HepG2 (cell line): ENCODE measurements at regions not wholly inside any gene's neighbourhood (a gene's known extent, or its start where the extent isn't known, plus 50 kb on each side); places are given as distances from the start of the nearest gene placed in this dataset.

Experiments
- ATAC-seq: fragments of 200-7000 bp; cut with Tn5 transposase; 3 replicates; pipeline ENCODE4 v1.9.1; 2020; ENCODE audit warnings: mild to moderate bottlenecking, moderate library complexity
- BruUV-seq: library from RNA; stranded (reverse); fragments of 400-500 nt; replicated peaks from 2 replicates; lab custom pipeline; 2021; lab: Mats Ljungman, UMichigan
- CTCF ChIA-PET: fragments of 300-600 bp; formaldehyde crosslinking; extraction: SDS; loops from one replicate; lab custom pipeline; 2021; ENCODE audit warnings: low total read pairs, inconsistent platforms, low intra/inter-chr PET ratio; lab: Yijun Ruan, JAX
- POLR2A ChIA-PET: fragments of 350-600 bp; sonication (Branson Sonifier 250); formaldehyde crosslinking; loops from one replicate; lab custom pipeline; 2020; ENCODE audit warnings: antibody characterized with exemption, inconsistent platforms; lab: Yijun Ruan, JAX
- DNase-seq: peaks from one replicate; pipeline ENCODE4 v3.0.0-alpha.2; 2015; ENCODE audit warnings: low spot score
- FAIRE-seq: peaks from 3 replicates; lab custom pipeline; 2011; peaks lifted over from hg19 to GRCh38; lab: Jason Lieb, UNC
- H2AFZ ChIP-seq: one replicate; pipeline ENCODE4 v1.6.1; 2011; ENCODE audit warnings: low read length, inconsistent platforms
- H3K27ac ChIP-seq: fragments of 300-600 bp; 3 replicates; pipeline ENCODE4 v1.8.0; 2011; ENCODE audit warnings: mixed run types, mild to moderate bottlenecking, mixed read lengths, low read length, inconsistent platforms; ENCODE audit not compliant: insufficient read depth; ENCODE audit errors: extremely low read length
- H3K27me3 ChIP-seq, 2 experiments: fragments of 200-600 bp in 1 of 2; 2 replicates in 1 of 2; 3 replicates in 1 of 2; pipeline versions ENCODE4 v1.6.0 to v1.8.0; 2011; ENCODE audit warnings: low read length in 2 of 2, mild to moderate bottlenecking in 2 of 2, moderate library complexity in 2 of 2, inconsistent platforms in 1 of 2; ENCODE audit not compliant: insufficient read depth in 2 of 2, control insufficient read depth in 1 of 2
- H3K36me3 ChIP-seq, 2 experiments: fragments of 200-600 bp in 1 of 2; replicated peaks in 1 of 2; 2 replicates in 1 of 2; 3 replicates in 1 of 2; pipeline versions ENCODE4 v1.5.1 to v1.8.0; 2011; ENCODE audit warnings: low read length in 2 of 2, inconsistent platforms in 1 of 2; ENCODE audit not compliant: insufficient read depth in 2 of 2, control insufficient read depth in 1 of 2
- H3K4me1 ChIP-seq: 2 replicates; pipeline ENCODE4 v1.5.1; 2012; ENCODE audit warnings: low read length, inconsistent platforms; ENCODE audit not compliant: insufficient read depth
- H3K4me2 ChIP-seq: 2 replicates; pipeline ENCODE4 v1.6.0; 2011; ENCODE audit warnings: low read depth, low read length, inconsistent platforms
- H3K4me3 ChIP-seq, 3 experiments: fragments of 200-600 bp in 1 of 3; sonication (generic), shearing (Covaris generic) in 1 of 3; replicated peaks in 1 of 3; 2 replicates each; pipeline ENCODE4 v1.5.1; 2011 to 2016; ENCODE audit warnings: low read length in 3 of 3, inconsistent platforms in 2 of 3, low read depth in 2 of 3, mild to moderate bottlenecking in 2 of 3, control low read depth in 1 of 3, mixed read lengths in 1 of 3; ENCODE audit not compliant: insufficient read depth in 1 of 3
- H3K79me2 ChIP-seq: one replicate; pipeline ENCODE4 v1.6.1; 2011; ENCODE audit warnings: low read length, inconsistent platforms; ENCODE audit not compliant: insufficient read depth
- H3K9ac ChIP-seq: 2 replicates; pipeline ENCODE4 v1.6.0; 2011; ENCODE audit warnings: mild to moderate bottlenecking, low read depth, low read length, inconsistent platforms; ENCODE audit not compliant: insufficient read depth
- H3K9me3 ChIP-seq: 2 replicates; pipeline ENCODE4 v1.5.1; 2012; ENCODE audit warnings: mild to moderate bottlenecking, low read length
- H4K20me1 ChIP-seq: 2 replicates; pipeline ENCODE4 v1.6.0; 2011; ENCODE audit warnings: inconsistent platforms, mild to moderate bottlenecking, low read length, moderate library complexity; ENCODE audit not compliant: insufficient read depth
- ARNT2 ChIP-seq: sonication (generic); formaldehyde crosslinking; IDR thresholded peaks from 2 replicates; pipeline ENCODE4 v1.8.0; 2022; ENCODE audit warnings: mild to moderate bottlenecking, low read depth, missing genetic modification reagents, moderate library complexity
- GLMP ChIP-seq: sonication (generic); formaldehyde crosslinking; IDR thresholded peaks from 2 replicates; pipeline ENCODE4 v1.9.0; 2021; ENCODE audit warnings: missing genetic modification reagents, mild to moderate bottlenecking, borderline replicate concordance
- KAT7 ChIP-seq: IDR thresholded peaks from 2 replicates; pipeline ENCODE4 v1.6.1; 2018; ENCODE audit warnings: borderline replicate concordance, missing compliant biosample characterization
- SMYD3 ChIP-seq: sonication (generic); formaldehyde crosslinking; IDR thresholded peaks from 2 replicates; pipeline ENCODE4 v1.8.1; 2023; ENCODE audit warnings: mild to moderate bottlenecking, missing genetic modification reagents
- SNAPC5 ChIP-seq: sonication (generic); formaldehyde crosslinking; IDR thresholded peaks from 2 replicates; pipeline ENCODE4 v1.8.1; 2023; ENCODE audit warnings: mild to moderate bottlenecking, missing genetic modification reagents, borderline replicate concordance
- SP140L ChIP-seq: sonication (generic); formaldehyde crosslinking; IDR thresholded peaks from 2 replicates; pipeline ENCODE4 v1.4.0; 2020; ENCODE audit warnings: missing genetic modification reagents, borderline replicate concordance
- ZBTB43 ChIP-seq: sonication (generic); formaldehyde crosslinking; conservative IDR thresholded peaks from 2 replicates; pipeline ENCODE4 v1.4.0; 2020; ENCODE audit warnings: missing genetic modification reagents
- ZFP41 ChIP-seq: sonication (generic); formaldehyde crosslinking; IDR thresholded peaks from 2 replicates; pipeline ENCODE4 v1.4.0; 2020; ENCODE audit warnings: mild to moderate bottlenecking, missing genetic modification reagents, borderline replicate concordance
- ZNF282 ChIP-seq: fragments of 450-650 bp; IDR thresholded peaks from 2 replicates; pipeline ENCODE4 v1.6.1; 2018; ENCODE audit not compliant: partially characterized antibody
- ZNF350 ChIP-seq: sonication (generic); formaldehyde crosslinking; IDR thresholded peaks from 2 replicates; pipeline ENCODE4 v1.4.0; 2020; ENCODE audit warnings: mild to moderate bottlenecking, low read depth, missing genetic modification reagents, borderline replicate concordance
- ZNF496 ChIP-seq: sonication (generic); formaldehyde crosslinking; IDR thresholded peaks from 2 replicates; pipeline ENCODE4 v1.8.1; 2023; ENCODE audit warnings: mild to moderate bottlenecking, moderate library complexity, missing genetic modification reagents; ENCODE audit not compliant: insufficient replicate concordance
- WGBS: methylation state at CpG from one replicate; pipeline ENCODE4 v1.1.6; 2017; ENCODE audit warnings: low lambda C conversion rate; 5-methylcytosine and 5-hydroxymethylcytosine counted together
- in situ Hi-C: cut with HindIII; loops from 2 replicates; pipeline ENCODE4 v1.10.0; 2017; ENCODE audit warnings: low pct_unique_long_range_greater_than_20kb; ENCODE audit not compliant: extremely low pct_ligation_motif_present
- intact Hi-C: fragments of 100-400 bp; cut with micrococcal nuclease; formaldehyde crosslinking; loops from one replicate; pipeline ENCODE4 v1.10.0; 2022; ENCODE audit not compliant: unreplicated experiment
- TF ChIP-seq, protein P1 (sequence below): sonication (generic); formaldehyde crosslinking; IDR thresholded peaks from 2 replicates; pipeline ENCODE4 v1.5.0; 2020; ENCODE audit warnings: missing genetic modification reagents
- TF ChIP-seq, protein P2 (sequence below): sonication (generic); formaldehyde crosslinking; IDR thresholded peaks from 2 replicates; pipeline ENCODE4 v1.5.0; 2020; ENCODE audit warnings: mild to moderate bottlenecking, missing genetic modification reagents
- TF ChIP-seq, protein P3 (sequence below): sonication (generic); formaldehyde crosslinking; IDR thresholded peaks from 2 replicates; pipeline ENCODE4 v1.4.0; 2020; ENCODE audit warnings: missing genetic modification reagents, borderline replicate concordance

DNA sequence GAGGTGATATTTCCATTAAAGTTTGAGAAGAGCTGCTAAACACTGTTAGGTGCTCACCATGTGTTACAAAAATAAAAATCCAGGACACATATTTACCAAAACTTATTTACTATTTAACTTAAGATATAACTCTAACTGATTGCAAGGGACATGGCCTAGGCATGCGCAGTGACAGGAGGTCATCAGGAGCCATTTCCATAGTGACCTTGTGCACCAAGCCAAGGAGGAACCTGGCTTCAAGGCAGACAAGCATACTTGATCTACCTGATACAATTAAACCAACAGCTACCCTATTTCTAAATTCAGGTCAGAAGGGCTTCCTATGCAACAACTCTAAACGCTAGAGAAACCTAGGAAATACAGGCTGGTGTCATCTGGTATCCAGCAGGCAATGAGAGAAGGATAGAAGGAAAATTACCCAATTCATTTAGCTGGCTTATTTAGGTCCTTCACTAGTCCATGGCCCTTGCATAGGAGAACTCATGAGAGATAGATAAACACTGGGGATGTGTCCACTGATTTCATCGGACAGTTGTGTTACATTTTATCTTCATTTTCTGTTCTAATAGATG lies 134.4 kb downstream of the FOXB1 start:
- H4K20me1 ChIP-seq: no peaks in the 10 kb centered on the region
- FAIRE-seq: no peak
- intact Hi-C loops: no loop called here
- no peaks in the 10 kb centered on the region for H3K4me1 ChIP-seq
- no peak overlapping the region for H2AFZ ChIP-seq
- POLR2A ChIA-PET: no interaction called here
- no peak overlapping the region for H3K4me2 ChIP-seq
- ATAC-seq: no peak
- in situ Hi-C loops: no loop called here
- no peaks in the 10 kb centered on the region; a peak in 2 of 5 replicates for H3K27me3 ChIP-seq
- no peaks in the 10 kb centered on the region for H3K9me3 ChIP-seq
- BruUV-seq: no TSS peak
- H3K79me2 ChIP-seq: no peaks in the 10 kb centered on the region
- no peak overlapping the region for H3K27ac ChIP-seq
- CTCF ChIA-PET: no interaction called here
- DNase-seq: no peak
- WGBS: 35% methylated on average over 3 of the region's 3 CpGs
- H3K9ac ChIP-seq: no peak overlapping the region
- no peaks in the 10 kb centered on the region for H3K36me3 ChIP-seq
- H3K4me3 ChIP-seq: no peak overlapping the region
- TF ChIP-seq ZFP41 (CRISPR knock-in tag): no peak
- TF ChIP-seq ZNF496 (CRISPR knock-in tag): no peak
- TF ChIP-seq ZNF350 (CRISPR knock-in tag): no peak
- TF ChIP-seq, protein P1, sequence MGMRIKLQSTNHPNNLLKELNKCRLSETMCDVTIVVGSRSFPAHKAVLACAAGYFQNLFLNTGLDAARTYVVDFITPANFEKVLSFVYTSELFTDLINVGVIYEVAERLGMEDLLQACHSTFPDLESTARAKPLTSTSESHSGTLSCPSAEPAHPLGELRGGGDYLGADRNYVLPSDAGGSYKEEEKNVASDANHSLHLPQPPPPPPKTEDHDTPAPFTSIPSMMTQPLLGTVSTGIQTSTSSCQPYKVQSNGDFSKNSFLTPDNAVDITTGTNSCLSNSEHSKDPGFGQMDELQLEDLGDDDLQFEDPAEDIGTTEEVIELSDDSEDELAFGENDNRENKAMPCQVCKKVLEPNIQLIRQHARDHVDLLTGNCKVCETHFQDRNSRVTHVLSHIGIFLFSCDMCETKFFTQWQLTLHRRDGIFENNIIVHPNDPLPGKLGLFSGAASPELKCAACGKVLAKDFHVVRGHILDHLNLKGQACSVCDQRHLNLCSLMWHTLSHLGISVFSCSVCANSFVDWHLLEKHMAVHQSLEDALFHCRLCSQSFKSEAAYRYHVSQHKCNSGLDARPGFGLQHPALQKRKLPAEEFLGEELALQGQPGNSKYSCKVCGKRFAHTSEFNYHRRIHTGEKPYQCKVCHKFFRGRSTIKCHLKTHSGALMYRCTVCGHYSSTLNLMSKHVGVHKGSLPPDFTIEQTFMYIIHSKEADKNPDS (CRISPR knock-in tag): no peak
- no peak for TF ChIP-seq ZNF282
- no peak for TF ChIP-seq KAT7
- no peak for TF ChIP-seq SMYD3 (CRISPR knock-in tag)
- no peak for TF ChIP-seq GLMP
- no peak for TF ChIP-seq ZBTB43 (CRISPR knock-in tag)
- TF ChIP-seq SP140L: no peak
- no peak for TF ChIP-seq ARNT2 (CRISPR knock-in tag)
- TF ChIP-seq, protein P2, sequence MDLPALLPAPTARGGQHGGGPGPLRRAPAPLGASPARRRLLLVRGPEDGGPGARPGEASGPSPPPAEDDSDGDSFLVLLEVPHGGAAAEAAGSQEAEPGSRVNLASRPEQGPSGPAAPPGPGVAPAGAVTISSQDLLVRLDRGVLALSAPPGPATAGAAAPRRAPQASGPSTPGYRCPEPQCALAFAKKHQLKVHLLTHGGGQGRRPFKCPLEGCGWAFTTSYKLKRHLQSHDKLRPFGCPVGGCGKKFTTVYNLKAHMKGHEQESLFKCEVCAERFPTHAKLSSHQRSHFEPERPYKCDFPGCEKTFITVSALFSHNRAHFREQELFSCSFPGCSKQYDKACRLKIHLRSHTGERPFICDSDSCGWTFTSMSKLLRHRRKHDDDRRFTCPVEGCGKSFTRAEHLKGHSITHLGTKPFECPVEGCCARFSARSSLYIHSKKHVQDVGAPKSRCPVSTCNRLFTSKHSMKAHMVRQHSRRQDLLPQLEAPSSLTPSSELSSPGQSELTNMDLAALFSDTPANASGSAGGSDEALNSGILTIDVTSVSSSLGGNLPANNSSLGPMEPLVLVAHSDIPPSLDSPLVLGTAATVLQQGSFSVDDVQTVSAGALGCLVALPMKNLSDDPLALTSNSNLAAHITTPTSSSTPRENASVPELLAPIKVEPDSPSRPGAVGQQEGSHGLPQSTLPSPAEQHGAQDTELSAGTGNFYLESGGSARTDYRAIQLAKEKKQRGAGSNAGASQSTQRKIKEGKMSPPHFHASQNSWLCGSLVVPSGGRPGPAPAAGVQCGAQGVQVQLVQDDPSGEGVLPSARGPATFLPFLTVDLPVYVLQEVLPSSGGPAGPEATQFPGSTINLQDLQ (CRISPR knock-in tag): no peak
- TF ChIP-seq SNAPC5 (CRISPR knock-in tag): no peak
- TF ChIP-seq, protein P3, sequence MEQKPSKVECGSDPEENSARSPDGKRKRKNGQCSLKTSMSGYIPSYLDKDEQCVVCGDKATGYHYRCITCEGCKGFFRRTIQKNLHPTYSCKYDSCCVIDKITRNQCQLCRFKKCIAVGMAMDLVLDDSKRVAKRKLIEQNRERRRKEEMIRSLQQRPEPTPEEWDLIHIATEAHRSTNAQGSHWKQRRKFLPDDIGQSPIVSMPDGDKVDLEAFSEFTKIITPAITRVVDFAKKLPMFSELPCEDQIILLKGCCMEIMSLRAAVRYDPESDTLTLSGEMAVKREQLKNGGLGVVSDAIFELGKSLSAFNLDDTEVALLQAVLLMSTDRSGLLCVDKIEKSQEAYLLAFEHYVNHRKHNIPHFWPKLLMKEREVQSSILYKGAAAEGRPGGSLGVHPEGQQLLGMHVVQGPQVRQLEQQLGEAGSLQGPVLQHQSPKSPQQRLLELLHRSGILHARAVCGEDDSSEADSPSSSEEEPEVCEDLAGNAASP: no peak
